Endothelial cell of umbilical vein (primary cell): ENCODE measurements at regions not wholly inside any gene's neighbourhood (a gene's known extent, or its start where the extent isn't known, plus 50 kb on each side); places are given as distances from the start of the nearest gene placed in this dataset.

ENCODE experiments used
- BruUV-seq: library from RNA; stranded (reverse); fragments of 400-500 nt; replicated peaks from 2 replicates; lab custom pipeline; 2021; lab: Mats Ljungman, UMichigan
- CTCF ChIA-PET: fragments of 300-600, 350-600 bp; sonication (Branson Sonifier 250); formaldehyde crosslinking; loops from one replicate; lab custom pipeline; 2021; ENCODE audit warnings: antibody characterized with exemption, inconsistent platforms; lab: Charles Lee
- POLR2A ChIA-PET: fragments of 300-600, 350-600 bp; sonication (Branson Sonifier 250); formaldehyde crosslinking; loops from one replicate; lab custom pipeline; 2021; ENCODE audit warnings: antibody characterized with exemption, inconsistent platforms; lab: Charles Lee
- DNase-seq: peaks from one replicate; pipeline ENCODE4 v3.0.0-alpha.2; 2011; ENCODE audit warnings: low read depth, low spot score
- FAIRE-seq: peaks from 2 replicates; lab custom pipeline; 2011; peaks lifted over from hg19 to GRCh38; lab: Jason Lieb, UNC
- H2AFZ ChIP-seq: 2 replicates; pipeline ENCODE4 v1.6.0; 2012; ENCODE audit warnings: low read depth, low read length, control low read depth, inconsistent platforms
- H3K27ac ChIP-seq: 2 replicates; pipeline ENCODE4 v1.5.1; 2011; ENCODE audit warnings: low read depth, mild to moderate bottlenecking, control low read depth, low read length, moderate library complexity; ENCODE audit not compliant: insufficient read depth
- H3K27me3 ChIP-seq, 2 experiments: 2 replicates each; pipeline versions ENCODE4 v1.6.0 to v1.6.1; 2011; ENCODE audit warnings: low read length in 2 of 2, mixed read lengths in 1 of 2; ENCODE audit not compliant: control insufficient read depth in 2 of 2, insufficient read depth in 2 of 2
- H3K36me3 ChIP-seq, 2 experiments: 2 replicates in 1 of 2; 3 replicates in 1 of 2; pipeline ENCODE4 v1.5.1; 2011; ENCODE audit warnings: low read length in 2 of 2, mild to moderate bottlenecking in 1 of 2, moderate library complexity in 1 of 2; ENCODE audit not compliant: control insufficient read depth in 2 of 2, insufficient read depth in 2 of 2; ENCODE audit errors: extremely low read depth in 1 of 2
- H3K4me1 ChIP-seq: 3 replicates; pipeline ENCODE4 v1.5.1; 2011; ENCODE audit warnings: mild to moderate bottlenecking, low read length; ENCODE audit not compliant: control insufficient read depth, insufficient read depth; ENCODE audit errors: extremely low read depth
- H3K4me2 ChIP-seq: 2 replicates; pipeline ENCODE4 v1.6.1; 2011; ENCODE audit warnings: low read length, control low read depth, mixed read lengths; ENCODE audit not compliant: insufficient read depth
- H3K4me3 ChIP-seq, 3 experiments: fragments of 200-600 bp in 1 of 3; sonication (generic), shearing (Covaris generic) in 1 of 3; replicated peaks in 1 of 3; 2 replicates each; pipeline ENCODE4 v1.5.1; 2011 to 2016; ENCODE audit warnings: control low read depth in 3 of 3, low read length in 3 of 3, mild to moderate bottlenecking in 2 of 3, inconsistent platforms in 1 of 3, low read depth in 1 of 3, moderate library complexity in 1 of 3; ENCODE audit not compliant: insufficient read depth in 1 of 3
- H3K79me2 ChIP-seq: 2 replicates; pipeline ENCODE4 v1.6.0; 2012; ENCODE audit warnings: low read length, inconsistent platforms; ENCODE audit not compliant: control insufficient read depth, insufficient read depth
- H3K9ac ChIP-seq: replicated peaks from 2 replicates; pipeline ENCODE3; 2011; ENCODE audit warnings: low read length, control low read depth; ENCODE audit not compliant: insufficient read depth; ENCODE audit errors: extremely low read depth
- H3K9me1 ChIP-seq: replicated peaks from 3 replicates; pipeline ENCODE4 v1.6.0; 2011; ENCODE audit warnings: mild to moderate bottlenecking, low read length; ENCODE audit not compliant: control insufficient read depth, insufficient read depth; ENCODE audit errors: extremely low read depth
- H3K9me3 ChIP-seq: replicated peaks from 2 replicates; pipeline ENCODE4 v1.5.1; 2012; ENCODE audit warnings: low read length, inconsistent platforms; ENCODE audit not compliant: control insufficient read depth, insufficient read depth
- H4K20me1 ChIP-seq: replicated peaks from 2 replicates; pipeline ENCODE3; 2011; ENCODE audit warnings: mild to moderate bottlenecking, low read length; ENCODE audit not compliant: control insufficient read depth, insufficient read depth; ENCODE audit errors: extremely low read depth
- EZH2 ChIP-seq: IDR thresholded peaks from 2 replicates; pipeline ENCODE4 v1.6.1; 2012; ENCODE audit warnings: borderline replicate concordance, low read depth, mild to moderate bottlenecking, moderate library complexity, low read length, inconsistent platforms; ENCODE audit not compliant: severe bottlenecking
- FOS ChIP-seq: IDR thresholded peaks from 2 replicates; pipeline ENCODE4 v1.6.1; 2011; ENCODE audit warnings: mild to moderate bottlenecking, low read length, moderate library complexity, borderline replicate concordance; ENCODE audit not compliant: insufficient read depth
- GATA2 ChIP-seq: IDR thresholded peaks from 2 replicates; pipeline ENCODE4 v1.7.0; 2011; ENCODE audit warnings: low read depth, mild to moderate bottlenecking, moderate library complexity, mixed read lengths, low read length; ENCODE audit not compliant: insufficient read length, insufficient read depth
- JUN ChIP-seq: IDR thresholded peaks from 2 replicates; pipeline ENCODE4 v1.6.1; 2011; ENCODE audit warnings: borderline replicate concordance, low read depth; ENCODE audit not compliant: insufficient read length, insufficient read depth
- MYC ChIP-seq: IDR thresholded peaks from one replicate; pipeline ENCODE4 v1.6.1; 2011; ENCODE audit warnings: mild to moderate bottlenecking, low read depth, low read length
- POLR2A ChIP-seq: IDR thresholded peaks from 2 replicates; pipeline ENCODE4 v1.6.1; 2012; ENCODE audit warnings: low read depth, mild to moderate bottlenecking, control low read depth, low read length
- POLR2AphosphoS5 ChIP-seq: IDR thresholded peaks from 2 replicates; pipeline ENCODE4 v1.6.1; 2012; ENCODE audit warnings: low read depth, mild to moderate bottlenecking, control low read depth, low read length, moderate library complexity; ENCODE audit not compliant: insufficient read depth
- dilution Hi-C: fragments of 300-500 bp; cut with MboI; formaldehyde crosslinking; loops from one replicate; pipeline ENCODE4 v1.15.0; 2019; ENCODE audit warnings: low sequenced_read_pairs; ENCODE audit not compliant: extremely low pct_ligation_motif_present
- intact Hi-C: fragments of 100-400 bp; cut with micrococcal nuclease; formaldehyde crosslinking; loops from one replicate; pipeline ENCODE4 v1.10.0; 2022
- TF ChIP-seq, protein P1 (sequence below), 2 donors: IDR thresholded peaks; 1 replicate in 1 of 2; 2 replicates in 1 of 2; pipeline ENCODE4 v1.5.1; 2011; ENCODE audit warnings: low read length in 2 of 2, mild to moderate bottlenecking in 2 of 2, moderate library complexity in 2 of 2, control low read depth in 1 of 2, inconsistent platforms in 1 of 2, low read depth in 1 of 2; ENCODE audit not compliant: insufficient read depth in 1 of 2; ENCODE audit errors: extremely low read depth in 1 of 2
- TF ChIP-seq, protein P2 (sequence below): IDR thresholded peaks from 2 replicates; pipeline ENCODE4 v1.6.1; 2011; ENCODE audit not compliant: insufficient read depth, insufficient read length

DNA sequence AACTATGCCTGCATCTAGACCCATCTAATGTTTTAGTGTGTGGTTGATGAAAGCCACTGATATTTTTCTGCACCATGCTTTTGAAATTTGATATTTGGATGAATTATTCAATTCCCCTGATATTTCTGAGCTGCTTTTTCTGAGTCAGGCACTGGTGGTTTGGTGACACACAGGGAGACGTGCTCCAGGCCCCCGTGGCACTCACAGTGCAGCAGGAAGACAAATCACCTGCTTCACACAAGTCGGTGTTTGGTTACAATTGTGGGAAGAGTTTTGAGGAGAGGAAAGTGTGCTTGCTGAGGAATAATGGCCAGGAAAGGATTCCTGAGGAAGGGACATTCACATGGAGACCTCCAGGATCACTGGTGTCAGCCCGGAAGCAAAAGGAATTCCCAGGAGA lies 179.7 kb downstream of the ACKR3 start:
- no peaks in the 10 kb centered on the region for H3K36me3 ChIP-seq
- no peaks in the 10 kb centered on the region for H4K20me1 ChIP-seq
- no peak overlapping the region for H3K4me2 ChIP-seq
- no peak overlapping the region for H2AFZ ChIP-seq
- no peaks in the 10 kb centered on the region for H3K27me3 ChIP-seq
- no peaks in the 10 kb centered on the region for H3K9me3 ChIP-seq
- DNase-seq (no peak), FAIRE-seq (no peak)
- ChIA-PET CTCF (interaction anchor here (1.2 kb wide), 1 partner anchor 140 kb away, joined by 3 read pairs; no protein-coding TSS in a partner anchor), POLR2A (no interaction called here)
- no peak for TF ChIP-seq JUN
- no peak for TF ChIP-seq POLR2A
- no peak for TF ChIP-seq POLR2AphosphoS5
- TF ChIP-seq GATA2: no peak
- TF ChIP-seq, protein P1, sequence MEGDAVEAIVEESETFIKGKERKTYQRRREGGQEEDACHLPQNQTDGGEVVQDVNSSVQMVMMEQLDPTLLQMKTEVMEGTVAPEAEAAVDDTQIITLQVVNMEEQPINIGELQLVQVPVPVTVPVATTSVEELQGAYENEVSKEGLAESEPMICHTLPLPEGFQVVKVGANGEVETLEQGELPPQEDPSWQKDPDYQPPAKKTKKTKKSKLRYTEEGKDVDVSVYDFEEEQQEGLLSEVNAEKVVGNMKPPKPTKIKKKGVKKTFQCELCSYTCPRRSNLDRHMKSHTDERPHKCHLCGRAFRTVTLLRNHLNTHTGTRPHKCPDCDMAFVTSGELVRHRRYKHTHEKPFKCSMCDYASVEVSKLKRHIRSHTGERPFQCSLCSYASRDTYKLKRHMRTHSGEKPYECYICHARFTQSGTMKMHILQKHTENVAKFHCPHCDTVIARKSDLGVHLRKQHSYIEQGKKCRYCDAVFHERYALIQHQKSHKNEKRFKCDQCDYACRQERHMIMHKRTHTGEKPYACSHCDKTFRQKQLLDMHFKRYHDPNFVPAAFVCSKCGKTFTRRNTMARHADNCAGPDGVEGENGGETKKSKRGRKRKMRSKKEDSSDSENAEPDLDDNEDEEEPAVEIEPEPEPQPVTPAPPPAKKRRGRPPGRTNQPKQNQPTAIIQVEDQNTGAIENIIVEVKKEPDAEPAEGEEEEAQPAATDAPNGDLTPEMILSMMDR (IDR thresholded peaks at IDR 0.05; ENCODE audit: extremely low read depth in 1 of 2, insufficient read depth in 1 of 2, low read depth in 1 of 2, low read length in 2 of 2): no peak
- no peak for TF ChIP-seq EZH2
- TF ChIP-seq MYC: no peak
- no peak for TF ChIP-seq FOS
- TF ChIP-seq, protein P2, sequence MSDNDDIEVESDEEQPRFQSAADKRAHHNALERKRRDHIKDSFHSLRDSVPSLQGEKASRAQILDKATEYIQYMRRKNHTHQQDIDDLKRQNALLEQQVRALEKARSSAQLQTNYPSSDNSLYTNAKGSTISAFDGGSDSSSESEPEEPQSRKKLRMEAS: no peak
- intact Hi-C loops (loop anchor here (2.0 to 5.0 kb wide), 2 partner anchors 138 to 277 kb away; no protein-coding TSS in a partner anchor), dilution Hi-C loops (no loop called here)
- no peak overlapping the region for H3K9ac ChIP-seq
- no peaks in the 10 kb centered on the region for H3K9me1 ChIP-seq
- BruUV-seq: no TSS peak
- no peak overlapping the region for H3K27ac ChIP-seq
- no peak overlapping the region for H3K4me3 ChIP-seq
- H3K4me1 ChIP-seq: peaks cover 17% of the 10 kb centered on the region
- no peaks in the 10 kb centered on the region for H3K79me2 ChIP-seq
